MM.1S (cell line): ENCODE measurements at regions not wholly inside any gene's neighbourhood (a gene's known extent, or its start where the extent isn't known, plus 50 kb on each side); places are given as distances from the start of the nearest gene placed in this dataset.

Experiments
- DNase-seq: peaks from one replicate; pipeline ENCODE4 v3.0.0-alpha.2; 2015
- H2AFZ ChIP-seq: fragments of 300-600 bp; sonication (generic); 2 replicates; pipeline ENCODE4 v1.6.0; 2016; ENCODE audit warnings: antibody characterized with exemption, low read length
- H3F3A ChIP-seq: fragments of 300-600 bp; sonication (generic); 2 replicates; pipeline ENCODE4 v1.6.1; 2016; ENCODE audit warnings: mild to moderate bottlenecking, antibody characterized with exemption, low read length, moderate library complexity, mixed read lengths; ENCODE audit not compliant: insufficient read depth
- H3K27ac ChIP-seq: fragments of 300-600 bp; sonication (generic); 2 replicates; pipeline ENCODE4 v1.5.1; 2016; ENCODE audit warnings: mild to moderate bottlenecking, low read length
- H3K27me3 ChIP-seq: fragments of 300-600 bp; sonication (generic); replicated peaks from 2 replicates; pipeline ENCODE4 v1.6.0; 2016; ENCODE audit warnings: low read length; ENCODE audit not compliant: insufficient read depth
- H3K36me3 ChIP-seq: fragments of 300-600 bp; sonication (generic); replicated peaks from 2 replicates; pipeline ENCODE4 v1.6.1; 2016; ENCODE audit warnings: mild to moderate bottlenecking, low read length, mixed read lengths; ENCODE audit not compliant: insufficient read depth
- H3K4me1 ChIP-seq: fragments of 300-600 bp; sonication (generic); 2 replicates; pipeline ENCODE4 v1.6.1; 2016; ENCODE audit warnings: low read length, mixed read lengths
- H3K4me2 ChIP-seq: fragments of 300-600 bp; sonication (generic); 2 replicates; pipeline ENCODE4 v1.6.0; 2016; ENCODE audit warnings: low read depth, low read length
- H3K4me3 ChIP-seq: fragments of 300-600 bp; sonication (generic); 2 replicates; pipeline ENCODE4 v1.5.1; 2016; ENCODE audit warnings: low read length, mixed read lengths
- H3K79me2 ChIP-seq: fragments of 300-600 bp; sonication (generic); 2 replicates; pipeline ENCODE4 v1.6.1; 2016; ENCODE audit warnings: mixed run types, low read length, mixed read lengths
- H3K9ac ChIP-seq: fragments of 300-600 bp; sonication (generic); 2 replicates; pipeline ENCODE4 v1.6.1; 2016; ENCODE audit warnings: low read length, mixed read lengths
- H3K9me2 ChIP-seq: fragments of 300-600 bp; sonication (generic); replicated peaks from 2 replicates; pipeline ENCODE4 v1.6.1; 2016; ENCODE audit warnings: mild to moderate bottlenecking, low read length, mixed read lengths; ENCODE audit not compliant: insufficient read depth
- H3K9me3 ChIP-seq: fragments of 300-600 bp; sonication (generic); replicated peaks from 2 replicates; pipeline ENCODE4 v1.6.1; 2016; ENCODE audit warnings: mild to moderate bottlenecking, low read length, mixed read lengths; ENCODE audit not compliant: insufficient read depth
- H4K20me1 ChIP-seq: fragments of 300-600 bp; sonication (generic); 2 replicates; pipeline ENCODE4 v1.6.1; 2016; ENCODE audit warnings: mild to moderate bottlenecking, low read length, moderate library complexity, mixed read lengths; ENCODE audit not compliant: insufficient read depth
- EZH2 ChIP-seq: fragments of 300-600 bp; sonication (generic); optimal IDR thresholded peaks from 2 replicates; pipeline ENCODE3; 2017; ENCODE audit warnings: low read depth, mild to moderate bottlenecking, antibody characterized with exemption, low read length, mixed read lengths
- EZH2phosphoT487 ChIP-seq: fragments of 300-600 bp; sonication (generic); IDR thresholded peaks from 2 replicates; pipeline ENCODE4 v1.6.1; 2018; ENCODE audit warnings: antibody characterized with exemption, low read length
- TF ChIP-seq, protein P1 (sequence below): fragments of 300-600 bp; sonication (generic); IDR thresholded peaks from 2 replicates; pipeline ENCODE4 v1.5.1; 2016; ENCODE audit warnings: antibody characterized with exemption, low read length, mixed read lengths

GRCh38 chr4:44928785-44929184, 202.4 kb upstream of the GNPDA2 start:
- H3K4me3 ChIP-seq, result no peak overlapping the region
- DNase-seq, result no peak
- no peaks in the 10 kb centered on the region for H3K9me2 ChIP-seq
- H3K27me3 ChIP-seq, result no peaks in the 10 kb centered on the region
- no peaks in the 10 kb centered on the region for H3F3A ChIP-seq
- H3K4me1 ChIP-seq, result no peaks in the 10 kb centered on the region
- H3K9ac ChIP-seq, result no peak overlapping the region
- no peak overlapping the region for H3K27ac ChIP-seq
- H3K9me3 ChIP-seq, result no peaks in the 10 kb centered on the region
- H3K36me3 ChIP-seq, result no peaks in the 10 kb centered on the region
- no peak overlapping the region for H2AFZ ChIP-seq
- H3K4me2 ChIP-seq, result no peak overlapping the region
- no peaks in the 10 kb centered on the region for H3K79me2 ChIP-seq
- TF ChIP-seq EZH2phosphoT487 (no peak), EZH2 (no peak)
- TF ChIP-seq, protein P1, sequence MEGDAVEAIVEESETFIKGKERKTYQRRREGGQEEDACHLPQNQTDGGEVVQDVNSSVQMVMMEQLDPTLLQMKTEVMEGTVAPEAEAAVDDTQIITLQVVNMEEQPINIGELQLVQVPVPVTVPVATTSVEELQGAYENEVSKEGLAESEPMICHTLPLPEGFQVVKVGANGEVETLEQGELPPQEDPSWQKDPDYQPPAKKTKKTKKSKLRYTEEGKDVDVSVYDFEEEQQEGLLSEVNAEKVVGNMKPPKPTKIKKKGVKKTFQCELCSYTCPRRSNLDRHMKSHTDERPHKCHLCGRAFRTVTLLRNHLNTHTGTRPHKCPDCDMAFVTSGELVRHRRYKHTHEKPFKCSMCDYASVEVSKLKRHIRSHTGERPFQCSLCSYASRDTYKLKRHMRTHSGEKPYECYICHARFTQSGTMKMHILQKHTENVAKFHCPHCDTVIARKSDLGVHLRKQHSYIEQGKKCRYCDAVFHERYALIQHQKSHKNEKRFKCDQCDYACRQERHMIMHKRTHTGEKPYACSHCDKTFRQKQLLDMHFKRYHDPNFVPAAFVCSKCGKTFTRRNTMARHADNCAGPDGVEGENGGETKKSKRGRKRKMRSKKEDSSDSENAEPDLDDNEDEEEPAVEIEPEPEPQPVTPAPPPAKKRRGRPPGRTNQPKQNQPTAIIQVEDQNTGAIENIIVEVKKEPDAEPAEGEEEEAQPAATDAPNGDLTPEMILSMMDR, result no peak
- H4K20me1 ChIP-seq, result no peaks in the 10 kb centered on the region

DNA sequence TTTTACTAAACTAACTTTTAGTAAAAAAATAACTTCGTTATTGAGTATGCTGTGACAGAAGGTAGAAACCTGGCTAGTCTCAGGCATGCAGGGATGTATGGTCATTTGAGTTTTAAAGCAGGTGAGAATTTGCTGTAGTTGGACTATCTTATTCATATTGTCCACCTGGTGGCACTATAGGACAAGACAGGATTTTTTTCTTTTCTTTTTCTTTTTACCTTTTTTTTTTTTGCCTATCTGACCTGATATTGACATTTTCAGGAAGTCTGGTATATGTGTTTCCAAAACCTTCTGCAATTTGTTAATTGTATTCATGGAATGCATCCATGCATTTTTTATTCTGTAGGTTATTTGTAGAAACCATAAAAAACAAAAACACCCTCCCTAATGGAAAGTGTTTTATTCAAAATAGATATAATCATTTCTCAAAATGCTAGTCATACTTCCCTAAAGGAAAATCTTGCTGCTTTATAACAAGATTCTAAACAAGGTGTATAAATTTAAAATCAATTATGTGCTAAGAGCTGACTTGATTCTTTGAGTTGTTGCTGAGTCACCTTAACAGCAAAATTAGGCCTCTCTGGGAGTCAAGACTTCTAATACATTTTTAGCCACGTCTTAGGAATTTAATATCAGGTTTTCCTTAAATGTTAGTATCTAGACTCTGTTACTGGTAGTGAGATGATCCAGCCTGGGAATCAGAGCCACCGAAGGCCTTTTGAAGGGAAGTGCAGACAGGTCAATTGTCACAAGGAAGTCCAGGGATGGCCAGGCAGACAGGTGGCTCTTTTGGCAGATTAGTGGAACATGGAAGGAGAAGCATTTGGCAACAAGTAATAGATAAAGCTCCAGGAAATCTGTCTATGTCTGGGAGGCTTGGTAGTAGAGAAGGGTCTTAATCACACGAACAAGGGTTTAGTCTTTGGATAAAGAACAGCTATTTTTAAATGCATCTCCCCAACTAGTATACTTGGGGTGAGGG, 201.3 kb upstream of the GNPDA2 start:
- Histone ChIP-seq H3K4me1 (no peaks in the 10 kb centered on the region), H3K9me2 (no peaks in the 10 kb centered on the region), H3K36me3 (no peaks in the 10 kb centered on the region), H3K27ac (no peak overlapping the region), H3K27me3 (no peaks in the 10 kb centered on the region), H3F3A (no peaks in the 10 kb centered on the region), H4K20me1 (no peaks in the 10 kb centered on the region), H3K9ac (no peak overlapping the region), H3K9me3 (no peaks in the 10 kb centered on the region), H3K79me2 (no peaks in the 10 kb centered on the region), H3K4me3 (no peak overlapping the region), H2AFZ (no peak overlapping the region), H3K4me2 (no peak overlapping the region)
- TF ChIP-seq EZH2, result no peak
- TF ChIP-seq, protein P1, result peak; percentile 61
- peak; percentile 55 for DNase-seq

DNA sequence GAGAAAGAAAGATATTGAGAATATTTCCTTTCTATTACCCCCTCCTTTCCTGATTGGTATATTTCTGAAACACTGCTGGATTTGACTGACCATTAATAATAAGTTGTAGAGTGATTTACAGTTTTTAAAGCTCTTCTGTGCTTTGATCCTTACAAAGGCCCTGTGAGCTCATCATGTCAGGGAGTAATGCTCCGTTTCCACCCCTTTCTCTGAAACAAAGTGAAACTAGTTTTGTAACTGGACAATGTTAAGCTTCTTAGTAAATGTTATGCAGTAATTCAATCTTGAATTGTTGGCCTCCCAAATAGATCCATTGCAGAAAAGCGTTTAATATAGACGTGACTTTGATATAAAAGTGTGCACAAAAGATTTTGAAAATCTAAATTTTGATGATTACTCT, 190.1 kb upstream of the GNPDA2 start:
- Histone ChIP-seq H3K27ac (no peak overlapping the region; the same call in 1 of the 2 replicates), H3F3A (no peaks in the 10 kb centered on the region), H3K9ac (peak overlapping the region; percentile 18; the same call in 1 of the 2 replicates), H3K4me2 (peak overlapping the region; percentile 61), H3K4me1 (0 out of 2 replicates have a peak, but pooled peaks cover 3% of the 10 kb centered on the region), H3K36me3 (no peaks in the 10 kb centered on the region), H3K79me2 (no peaks in the 10 kb centered on the region), H3K4me3 (peak overlapping the region; percentile 66), H4K20me1 (no peaks in the 10 kb centered on the region), H3K27me3 (no peaks in the 10 kb centered on the region), H3K9me3 (no peaks in the 10 kb centered on the region), H2AFZ (peak overlapping the region; percentile 76), H3K9me2 (no peaks in the 10 kb centered on the region)
- TF ChIP-seq, protein P1, result no peak
- DNase-seq, result peak; percentile 58
